Neural cell (in vitro differentiated cells): ENCODE measurements at regions not wholly inside any gene's neighbourhood (a gene's known extent, or its start where the extent isn't known, plus 50 kb on each side); places are given as distances from the start of the nearest gene placed in this dataset.

Experiments
- H2AFZ ChIP-seq: fragments of 200-600, 300-800 bp; sonication (generic), shearing (Covaris generic); 2 replicates; pipeline ENCODE4 v1.6.0; 2014; ENCODE audit warnings: low read depth, mild to moderate bottlenecking, antibody characterized with exemption, low read length, moderate library complexity
- H3F3A ChIP-seq: fragments of 200-600 bp; shearing (Covaris generic); 2 replicates; pipeline ENCODE4 v1.6.1; 2016; ENCODE audit warnings: mild to moderate bottlenecking, moderate library complexity, mixed read lengths, antibody characterized with exemption, low read length; ENCODE audit not compliant: insufficient read depth, poor library complexity, severe bottlenecking
- H3K27ac ChIP-seq: fragments of 200-600, 300-800 bp; sonication (generic), shearing (Covaris generic); 2 replicates; pipeline ENCODE4 v1.5.1; 2014; ENCODE audit warnings: mild to moderate bottlenecking, low read length, moderate library complexity
- H3K27me3 ChIP-seq: fragments of 300-800, 200-600 bp; sonication (generic), shearing (Covaris generic); 2 replicates; pipeline ENCODE4 v1.6.0; 2014; ENCODE audit warnings: mild to moderate bottlenecking, low read depth, low read length, moderate library complexity; ENCODE audit not compliant: insufficient read depth
- H3K36me3 ChIP-seq: fragments of 300-800, 200-600 bp; sonication (generic), shearing (Covaris generic); 2 replicates; pipeline ENCODE4 v1.5.1; 2014; ENCODE audit warnings: mild to moderate bottlenecking, antibody characterized with exemption, low read length, moderate library complexity; ENCODE audit not compliant: insufficient read depth
- H3K4me2 ChIP-seq: fragments of 300-800, 200-600 bp; sonication (generic), shearing (Covaris generic); 2 replicates; pipeline ENCODE4 v1.6.0; 2014; ENCODE audit warnings: mild to moderate bottlenecking, low read length
- H3K4me3 ChIP-seq: fragments of 300-800, 200-600 bp; sonication (generic), shearing (Covaris generic); 2 replicates; pipeline ENCODE4 v1.5.1; 2014; ENCODE audit warnings: mild to moderate bottlenecking, low read length, moderate library complexity
- H3K79me2 ChIP-seq: fragments of 200-600 bp; shearing (Covaris generic); replicated peaks from 2 replicates; pipeline ENCODE4 v1.6.0; 2014; ENCODE audit warnings: mild to moderate bottlenecking, low read length, moderate library complexity; ENCODE audit not compliant: insufficient read depth
- H3K9ac ChIP-seq: fragments of 300-800, 200-600 bp; sonication (generic), shearing (Covaris generic); 2 replicates; pipeline ENCODE4 v1.6.1; 2016; ENCODE audit warnings: mild to moderate bottlenecking, low read length, mixed read lengths
- H3K9me2 ChIP-seq: fragments of 200-600 bp; shearing (Covaris generic); 2 replicates; pipeline ENCODE4 v1.6.1; 2016; ENCODE audit warnings: mild to moderate bottlenecking, low read length, mixed read lengths; ENCODE audit not compliant: insufficient read depth
- H3K9me3 ChIP-seq: fragments of 200-600, 300-800 bp; sonication (generic), shearing (Covaris generic); 2 replicates; pipeline ENCODE4 v1.6.1; 2016; ENCODE audit warnings: mild to moderate bottlenecking, mixed run types, low read length, moderate library complexity, mixed read lengths
- H4K20me1 ChIP-seq: fragments of 200-600 bp; shearing (Covaris generic); 2 replicates; pipeline ENCODE4 v1.6.1; 2016; ENCODE audit warnings: mild to moderate bottlenecking, mixed run types; ENCODE audit not compliant: insufficient read depth
- CTCF ChIP-seq: fragments of 450-650 bp; IDR thresholded peaks from 2 replicates; pipeline ENCODE4 v1.5.1; 2014; ENCODE audit warnings: antibody characterized with exemption, mild to moderate bottlenecking, moderate library complexity; ENCODE audit not compliant: poor library complexity, severe bottlenecking
- EP300 ChIP-seq: fragments of 450-650 bp; conservative IDR thresholded peaks from 2 replicates; pipeline ENCODE4 v1.6.1; 2014; ENCODE audit warnings: antibody characterized with exemption, mild to moderate bottlenecking, moderate library complexity; ENCODE audit not compliant: poor library complexity, severe bottlenecking
- EZH2 ChIP-seq: fragments of 200-600, 300-800 bp; shearing (Covaris generic), sonication (generic); IDR thresholded peaks from 2 replicates; pipeline ENCODE4 v1.6.1; 2014; ENCODE audit warnings: antibody characterized with exemption, low read length, borderline replicate concordance, mild to moderate bottlenecking; ENCODE audit not compliant: insufficient read depth, poor library complexity, severe bottlenecking
- MXI1 ChIP-seq: fragments of 450-650 bp; conservative IDR thresholded peaks from 2 replicates; pipeline ENCODE4 v1.6.1; 2014; ENCODE audit warnings: antibody characterized with exemption, mild to moderate bottlenecking; ENCODE audit not compliant: poor library complexity, severe bottlenecking
- POLR2AphosphoS5 ChIP-seq: IDR thresholded peaks from 2 replicates; pipeline ENCODE4 v1.6.1; 2012
- REST ChIP-seq: IDR thresholded peaks from 2 replicates; pipeline ENCODE4 v1.6.1; 2012; ENCODE audit warnings: borderline replicate concordance
- SMC3 ChIP-seq: fragments of 450-650 bp; conservative IDR thresholded peaks from 2 replicates; pipeline ENCODE4 v1.6.1; 2014; ENCODE audit warnings: antibody characterized with exemption, mild to moderate bottlenecking, moderate library complexity; ENCODE audit not compliant: poor library complexity

GRCh38 chr13:87295636-87296035, 375.5 kb upstream of the SLITRK5 start:
- no peaks in the 10 kb centered on the region for H3K79me2 ChIP-seq
- H4K20me1 ChIP-seq = no peaks in the 10 kb centered on the region
- no peak overlapping the region for H3K27ac ChIP-seq
- H3K9me2 ChIP-seq = no peaks in the 10 kb centered on the region
- no peaks in the 10 kb centered on the region for H3F3A ChIP-seq
- H3K4me2 ChIP-seq = no peak overlapping the region
- H2AFZ ChIP-seq = no peak overlapping the region
- no peak overlapping the region for H3K9ac ChIP-seq
- no peak overlapping the region for H3K4me3 ChIP-seq
- no peaks in the 10 kb centered on the region for H3K27me3 ChIP-seq
- TF ChIP-seq SMC3 (no peak), EP300 (no peak), REST (no peak), MXI1 (no peak), CTCF (no peak), POLR2AphosphoS5 (no peak)
- H3K9me3 ChIP-seq = no peaks in the 10 kb centered on the region
- H3K36me3 ChIP-seq = no peaks in the 10 kb centered on the region

DNA sequence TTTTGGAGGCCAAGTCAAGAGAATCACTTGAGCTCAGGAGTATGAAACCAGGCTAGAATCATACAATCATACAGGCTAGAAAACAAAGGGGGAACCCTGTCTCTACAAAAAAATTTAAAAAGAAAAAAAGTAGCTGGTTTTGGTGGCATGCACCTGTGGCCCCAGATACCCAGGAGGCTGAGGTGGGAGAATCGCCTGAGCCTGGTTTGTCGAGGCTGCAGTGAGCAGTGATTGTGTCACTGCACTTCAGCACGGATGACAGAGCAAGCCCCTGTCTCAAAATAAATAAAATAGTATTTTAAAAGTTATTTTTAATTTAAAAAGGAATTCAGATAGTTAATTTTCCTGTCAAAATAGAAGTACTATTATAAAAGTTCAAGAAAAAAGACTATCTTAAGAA, 369.1 kb upstream of the SLITRK5 start:
- H3K4me2 ChIP-seq = no peak overlapping the region
- H3K9me3 ChIP-seq = no peaks in the 10 kb centered on the region
- H3F3A ChIP-seq = no peaks in the 10 kb centered on the region
- TF ChIP-seq MXI1 (no peak), REST (no peak), CTCF (no peak), EZH2 (no peak), EP300 (no peak), SMC3 (no peak)
- no peaks in the 10 kb centered on the region for H4K20me1 ChIP-seq
- H3K4me3 ChIP-seq = no peak overlapping the region
- H3K79me2 ChIP-seq = no peaks in the 10 kb centered on the region
- H3K9ac ChIP-seq = no peak overlapping the region
- H3K27ac ChIP-seq = no peak overlapping the region
- no peaks in the 10 kb centered on the region for H3K27me3 ChIP-seq
- no peaks in the 10 kb centered on the region for H3K9me2 ChIP-seq
- H2AFZ ChIP-seq = no peak overlapping the region
- no peaks in the 10 kb centered on the region for H3K36me3 ChIP-seq
